ENCODE measurements at regions not wholly inside any gene's neighbourhood (a gene's known extent, or its start where the extent isn't known, plus 50 kb on each side); places are given as distances from the start of the nearest gene placed in this dataset.

- ATAC-seq: no peak
- Histone ChIP-seq H3K4me1 (peaks cover 0 to 6% (median 0%) of the 10 kb centered on the region in 3 donors), H3K27me3 (peaks cover 9% of the 10 kb centered on the region), H3K36me3 (no peaks in the 10 kb centered on the region), H3K4me3 (no peak overlapping the region), H3K9me3 (peaks cover 0 to 7% (median 0%) of the 10 kb centered on the region in 3 donors), H3K27ac (no peak overlapping the region)
- 51 to 74% methylated on average over 2 to 5 of the region's 5 CpGs for WGBS, 2 donors (ENCODE audit: low coverage in 1 of 2)
- TF ChIP-seq CTCF (IDR thresholded peaks at IDR 0.05): no peak
- no peak for TF ChIP-seq EP300 (IDR thresholded peaks at IDR 0.05)
- no peak for TF ChIP-seq POLR2A (IDR thresholded peaks at IDR 0.05)
- no peak for TF ChIP-seq POLR2AphosphoS5 (IDR thresholded peaks at IDR 0.05)
These were observed 86.0 kb upstream of the MAPK4 start for GRCh38 chr18:50473881-50474280.

GRCh38 chr18:50475538-50476193 lies 84.2 kb upstream of the MAPK4 start:
- ATAC-seq: no peak
- 48 to 49% methylated on average over 4 of the region's 4 CpGs for WGBS, 2 donors (ENCODE audit: low coverage in 1 of 2)

DNA sequence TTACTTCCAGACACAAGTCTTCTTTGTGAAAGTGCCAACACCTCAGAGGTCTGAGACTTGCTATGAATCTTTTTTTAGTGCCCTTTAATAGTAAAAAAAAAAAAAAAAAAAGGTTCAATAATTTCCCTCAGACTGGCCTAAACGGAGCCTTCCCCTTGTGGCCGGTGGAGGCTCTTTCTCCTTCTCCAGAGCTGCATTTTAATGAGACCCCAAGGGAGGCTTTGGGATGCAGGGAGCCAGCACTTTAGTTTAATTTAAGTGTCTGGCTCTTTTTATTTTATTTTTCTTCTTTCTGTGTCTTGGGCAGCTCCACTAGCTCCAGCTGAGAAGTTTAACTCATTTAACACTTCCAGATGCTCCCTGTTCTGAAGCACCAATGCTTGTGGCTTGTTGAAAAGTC lies 67.8 kb upstream of the MAPK4 start:
- H3K4me3 ChIP-seq: no peak overlapping the region
- TF ChIP-seq POLR2AphosphoS5 (IDR thresholded peaks at IDR 0.05) (no peak), POLR2A (IDR thresholded peaks at IDR 0.05) (no peak), CTCF (IDR thresholded peaks at IDR 0.05) (no peak), EP300 (IDR thresholded peaks at IDR 0.05) (no peak)
- H3K9me3 ChIP-seq: peaks cover 0 to 9% (median 0%) of the 10 kb centered on the region in 3 donors
- no peak overlapping the region for H3K27ac ChIP-seq
- no peaks in the 10 kb centered on the region for H3K27me3 ChIP-seq
- WGBS, 2 donors (ENCODE audit: low coverage in 1 of 2): 15 to 27% methylated on average over 2 of the region's 2 CpGs
- no peak for ATAC-seq
- H3K36me3 ChIP-seq: no peaks in the 10 kb centered on the region
- no peaks in the 10 kb centered on the region for H3K4me1 ChIP-seq

More at GRCh38 chr18:50475538-50476193, 84.2 kb upstream of the MAPK4 start:
- H3K4me1 ChIP-seq: peaks cover 0 to 6% (median 0%) of the 10 kb centered on the region in 3 donors
- TF ChIP-seq EP300 (IDR thresholded peaks at IDR 0.05) (no peak), POLR2AphosphoS5 (IDR thresholded peaks at IDR 0.05) (no peak), POLR2A (IDR thresholded peaks at IDR 0.05) (no peak), CTCF (IDR thresholded peaks at IDR 0.05) (no peak)
- peaks cover 9% of the 10 kb centered on the region for H3K27me3 ChIP-seq
- no peaks in the 10 kb centered on the region for H3K36me3 ChIP-seq
- no peak overlapping the region for H3K4me3 ChIP-seq
- H3K27ac ChIP-seq: no peak overlapping the region
- peaks cover 0 to 7% (median 0%) of the 10 kb centered on the region in 3 donors for H3K9me3 ChIP-seq

DNA sequence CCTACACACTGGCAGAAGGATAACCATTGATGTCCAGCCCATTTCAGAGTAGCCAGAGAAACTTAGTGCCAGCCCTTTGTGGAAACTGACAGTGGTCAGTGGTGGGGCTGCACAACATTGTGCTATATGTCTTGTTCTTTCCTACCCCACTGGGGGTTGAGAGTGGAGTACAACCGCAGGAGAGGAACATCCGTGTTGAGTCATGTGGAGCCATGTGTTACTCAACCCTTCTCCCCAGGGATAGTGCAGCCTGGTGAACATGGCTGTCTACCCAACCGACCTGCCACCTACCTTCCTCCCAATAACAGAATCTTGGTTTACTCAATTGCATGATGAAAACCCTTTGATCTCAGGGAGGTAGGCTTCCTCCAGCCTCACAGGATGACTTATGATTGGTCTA lies 65.3 kb upstream of the MAPK4 start:
- Histone ChIP-seq H3K36me3 (no peaks in the 10 kb centered on the region), H3K27ac (no peak overlapping the region), H3K9me3 (peaks cover 0 to 9% (median 0%) of the 10 kb centered on the region in 3 donors), H3K4me3 (no peak overlapping the region), H3K4me1 (no peaks in the 10 kb centered on the region), H3K27me3 (no peaks in the 10 kb centered on the region)
- TF ChIP-seq EP300 (IDR thresholded peaks at IDR 0.05) (no peak), POLR2A (IDR thresholded peaks at IDR 0.05) (no peak), POLR2AphosphoS5 (IDR thresholded peaks at IDR 0.05) (no peak), CTCF (IDR thresholded peaks at IDR 0.05) (no peak)
- 83 to 100% methylated on average over 1 of the region's 3 CpGs for WGBS, 2 donors (ENCODE audit: low coverage in 1 of 2)
- no peak for ATAC-seq

GRCh38 chr18:50506362-50506761 lies 53.5 kb upstream of the MAPK4 start:
- Histone ChIP-seq H3K27ac (no peak overlapping the region), H3K36me3 (no peaks in the 10 kb centered on the region), H3K4me1 (no peaks in the 10 kb centered on the region), H3K9me3 (no peaks in the 10 kb centered on the region), H3K27me3 (no peaks in the 10 kb centered on the region), H3K4me3 (no peak overlapping the region)
- no peak for ATAC-seq
- no peak for TF ChIP-seq EP300 (IDR thresholded peaks at IDR 0.05)
- TF ChIP-seq POLR2AphosphoS5 (IDR thresholded peaks at IDR 0.05): no peak
- TF ChIP-seq POLR2A (IDR thresholded peaks at IDR 0.05): no peak
- TF ChIP-seq CTCF (IDR thresholded peaks at IDR 0.05): no peak
- WGBS, 2 donors (ENCODE audit: low coverage in 1 of 2): 70 to 75% methylated on average over 2 of the region's 2 CpGs
